ENCODE measurements at regions not wholly inside any gene's neighbourhood (a gene's known extent, or its start where the extent isn't known, plus 50 kb on each side); places are given as distances from the start of the nearest gene placed in this dataset.
"Not testable (repeated sequence)": the region's sequence is repeated elsewhere in the genome, so short reads cannot be mapped to it uniquely, and the experiment has no call there.

GRCh38 chr4:164337219-164337944, 416.5 kb upstream of the SMIM31 start:
- no peak for DNase-seq (ENCODE audit: low read depth)
- TF ChIP-seq CTCF (conservative IDR thresholded peaks at IDR 0.05; ENCODE audit: low read depth, low read length), result no peak
- H3K4me3 ChIP-seq (ENCODE audit: low read depth, low read length), result no peak overlapping the region

GRCh38 chr4:164343472-164343976, 410.4 kb upstream of the SMIM31 start:
- no peak overlapping the region for H3K4me3 ChIP-seq (ENCODE audit: low read depth, low read length)
- no peak for TF ChIP-seq CTCF (conservative IDR thresholded peaks at IDR 0.05; ENCODE audit: low read depth, low read length)
- DNase-seq (ENCODE audit: low read depth), result no peak

GRCh38 chr4:164345756-164346155, 408.2 kb upstream of the SMIM31 start:
- DNase-seq (ENCODE audit: low read depth), result no peak
- no peak overlapping the region for H3K4me3 ChIP-seq (ENCODE audit: low read depth, low read length)
- TF ChIP-seq CTCF (conservative IDR thresholded peaks at IDR 0.05; ENCODE audit: low read depth, low read length), result no peak

- TF ChIP-seq CTCF (conservative IDR thresholded peaks at IDR 0.05; ENCODE audit: low read depth, low read length), result no peak
- DNase-seq (ENCODE audit: low read depth), result no peak
- no peak overlapping the region for H3K4me3 ChIP-seq (ENCODE audit: low read depth, low read length)
These were observed 403.9 kb upstream of the SMIM31 start for GRCh38 chr4:164350061-164350460.

- H3K4me3 ChIP-seq (ENCODE audit: low read depth, low read length); DNase-seq (ENCODE audit: low read depth): not testable (repeated sequence)
These were observed 403.2 kb upstream of the SMIM31 start for GRCh38 chr4:164350716-164351115.

- DNase-seq (ENCODE audit: low read depth), result peak; percentile 4
- H3K4me3 ChIP-seq (ENCODE audit: low read depth, low read length), result no peak overlapping the region
- TF ChIP-seq CTCF (conservative IDR thresholded peaks at IDR 0.05; ENCODE audit: low read depth, low read length), result no peak
These were observed 396.0 kb upstream of the SMIM31 start for GRCh38 chr4:164357957-164358356.

- DNase-seq (ENCODE audit: low read depth), result no peak
- no peak for TF ChIP-seq CTCF (conservative IDR thresholded peaks at IDR 0.05; ENCODE audit: low read depth, low read length)
These were observed 395.5 kb upstream of the SMIM31 start for GRCh38 chr4:164358400-164358799.

More at GRCh38 chr4:164358400-164358799, 395.5 kb upstream of the SMIM31 start:
- no peak overlapping the region for H3K4me3 ChIP-seq (ENCODE audit: low read depth, low read length)
